Heart right ventricle (tissue), 16 donors: ENCODE measurements at regions not wholly inside any gene's neighbourhood (a gene's known extent, or its start where the extent isn't known, plus 50 kb on each side); places are given as distances from the start of the nearest gene placed in this dataset.

Experiments
- ATAC-seq, 8 donors: fragments of 200-7000 bp; cut with Tn5 transposase; one replicate each; pipeline ENCODE4 v1.9.1; 2020; ENCODE audit warnings: mild to moderate bottlenecking in 8 of 8, moderate library complexity in 8 of 8, moderate number of reproducible peaks in 1 of 8
- DNase-seq, 2 donors: peaks; one replicate each; pipeline ENCODE4 v3.0.0-alpha.2; 2020
- H3K27ac ChIP-seq, 10 donors: fragments of 200-600 bp; sonication (generic) in 2 of 10; one replicate each; pipeline versions ENCODE4 v1.5.0 to v1.8.0; 2020 to 2022; ENCODE audit warnings: mild to moderate bottlenecking in 3 of 10
- H3K27me3 ChIP-seq, 7 donors: fragments of 200-600 bp; one replicate each; pipeline ENCODE4 v1.8.0; 2021 to 2022; ENCODE audit warnings: mild to moderate bottlenecking in 2 of 7
- H3K36me3 ChIP-seq, 9 donors: fragments of 200-600 bp; sonication (generic) in 1 of 9; one replicate each; pipeline versions ENCODE4 v1.5.0 to v1.8.0; 2020 to 2022; ENCODE audit warnings: mild to moderate bottlenecking in 2 of 9
- H3K4me1 ChIP-seq, 9 donors: fragments of 200-600 bp; sonication (generic) in 1 of 9; one replicate each; pipeline versions ENCODE4 v1.5.0 to v1.8.0; 2020 to 2022; ENCODE audit warnings: mild to moderate bottlenecking in 4 of 9
- H3K4me3 ChIP-seq, 10 donors: fragments of 200-600 bp; sonication (generic) in 2 of 10; one replicate each; pipeline versions ENCODE4 v1.5.0 to v1.8.0; 2020 to 2022; ENCODE audit warnings: mild to moderate bottlenecking in 7 of 10, moderate library complexity in 2 of 10
- H3K9me3 ChIP-seq, 11 donors: fragments of 200-600 bp in 10 of 11; sonication (generic) in 2 of 11; one replicate each; pipeline versions ENCODE4 v1.5.0 to v1.8.0; 2013 to 2022; ENCODE audit warnings: mild to moderate bottlenecking in 2 of 11, control low read depth in 1 of 11, moderate library complexity in 1 of 11
- CTCF ChIP-seq, 9 donors: fragments of 200-600 bp; sonication (generic) in 2 of 9; IDR thresholded peaks; one replicate each; pipeline versions ENCODE4 v1.5.0 to v1.8.0; 2021 to 2022; ENCODE audit warnings: antibody characterized with exemption in 9 of 9, mild to moderate bottlenecking in 5 of 9, moderate library complexity in 1 of 9
- WGBS, 2 donors: extraction: QIAGEN DNeasy Blood & Tissue Kit; methylation state at CpG; one replicate each; pipeline ENCODE4 v1.1.7; 2013; ENCODE audit warnings: inconsistent platforms in 1 of 2; 5-methylcytosine and 5-hydroxymethylcytosine counted together
- intact Hi-C, 10 donors: fragments of 100-400 bp; cut with DNase I; formaldehyde crosslinking; loops; one replicate each; pipeline versions ENCODE4 v1.11.1 to v1.14.2; 2022
- donor health status: Arrhythmogenic right ventricular cardiomyopathy.
- donor health status: ischemic (EF 13 %, LVEDD 7.1; RV severe dilation, severe dysfunction).
- donor health status: healthy with polysubstance abuse.
- donor health status: DM: no; HTN: yes; CAD: no.
- donor health status: DM: no; HTN: no; CAD: no.
- donor health status: ischemic (EF 25% LVEDD 6.9; RV normal size, moderate dysfunction).
- donor health status: ischemic (EF 25% LVEDD 5.7; RV mildly dilated, moderate dysfunction).
- donor health status: healthy.
- donor health status: DM: yes; HTN: yes; CAD: no.
- donor health status: Ischemic cardiomyopathy.
- donor health status: ischemic (EF 35%, LVEDD 5.7; RV mildly dilated, moderate dysfunction).
- donor health status: nonischemic (EF 11% LVEDD 7.7; RV severe dilation, severe dysfunction).
- donor health status: DM: yes; HTN: yes; CAD: no.
- donor health status: PGD.
- donor health status: ischemic (EF 29% LVEDD 5.4; RV normal size, mild dysfunction).
- donor health status: nonischemic (EF 23%, LVEDD 6.1; RV moderate dilation, normal function).

GRCh38 chr1:198942466-198942865, 303.6 kb downstream of the PTPRC start:
- 81 to 83% methylated on average over 4 of the region's 4 CpGs for WGBS, 2 donors
- H3K4me1 ChIP-seq: peaks cover 0 to 5% (median 0%) of the 10 kb centered on the region in 9 donors
- no peak for TF ChIP-seq CTCF (IDR thresholded peaks at IDR 0.05)
- DNase-seq (no peak), ATAC-seq (no peak)
- H3K27me3 ChIP-seq: no peaks in the 10 kb centered on the region
- H3K4me3 ChIP-seq: no peak overlapping the region
- H3K9me3 ChIP-seq: peaks cover 0 to 3% (median 0%) of the 10 kb centered on the region in 11 donors
- H3K36me3 ChIP-seq: no peaks in the 10 kb centered on the region
- no peak overlapping the region for H3K27ac ChIP-seq
- intact Hi-C loops: no loop called here

- ATAC-seq: no peak
- DNase-seq: no peak
- no peak for TF ChIP-seq CTCF (IDR thresholded peaks at IDR 0.05)
- H3K27me3 ChIP-seq: no peaks in the 10 kb centered on the region
- H3K4me3 ChIP-seq: no peak overlapping the region
- WGBS, 2 donors: 84 to 85% methylated on average over 3 of the region's 3 CpGs
- no peaks in the 10 kb centered on the region for H3K4me1 ChIP-seq
- no peak overlapping the region for H3K27ac ChIP-seq
- H3K36me3 ChIP-seq: no peaks in the 10 kb centered on the region
- intact Hi-C loops: no loop called here
- H3K9me3 ChIP-seq: peaks cover 0 to 3% (median 0%) of the 10 kb centered on the region in 11 donors
These were observed 304.8 kb downstream of the PTPRC start for GRCh38 chr1:198943484-198944187.

- ATAC-seq: no peak
- Histone ChIP-seq H3K27me3 (no peaks in the 10 kb centered on the region), H3K27ac (no peak overlapping the region), H3K9me3 (peaks cover 0 to 3% (median 0%) of the 10 kb centered on the region in 11 donors), H3K4me1 (no peaks in the 10 kb centered on the region), H3K4me3 (no peak overlapping the region), H3K36me3 (no peaks in the 10 kb centered on the region)
- no peak for TF ChIP-seq CTCF (IDR thresholded peaks at IDR 0.05)
- intact Hi-C loops: no loop called here
- 90 to 93% methylated on average over 1 of the region's 1 CpG for WGBS, 2 donors
- no peak for DNase-seq
These were observed 308.6 kb downstream of the PTPRC start for GRCh38 chr1:198947456-198947855.

- Histone ChIP-seq H3K4me3 (no peak overlapping the region), H3K27ac (no peak overlapping the region), H3K4me1 (no peaks in the 10 kb centered on the region), H3K36me3 (no peaks in the 10 kb centered on the region), H3K27me3 (no peaks in the 10 kb centered on the region), H3K9me3 (peaks cover 0 to 3% (median 0%) of the 10 kb centered on the region in 11 donors)
- DNase-seq (no peak), ATAC-seq (no peak)
- no peak for TF ChIP-seq CTCF (IDR thresholded peaks at IDR 0.05)
- intact Hi-C loops: no loop called here
- 96 to 97% methylated on average over 28 of the region's 28 CpGs for WGBS, 2 donors
These were observed 310.2 kb downstream of the PTPRC start for GRCh38 chr1:198948895-198949659.
